GM21367 (cell line): ENCODE measurements at regions not wholly inside any gene's neighbourhood (a gene's known extent, or its start where the extent isn't known, plus 50 kb on each side); places are given as distances from the start of the nearest gene placed in this dataset.

Experiments
- ATAC-seq: cut with Tn5 transposase; IDR thresholded peaks from one replicate; pipeline ENCODE4 v1.9.1; 2021; ENCODE audit not compliant: unreplicated experiment

- no peak for ATAC-seq
Measured at GRCh38 chr15:39454189-39454986, 126.5 kb upstream of the THBS1 start.

- no peak for ATAC-seq
Measured at GRCh38 chr15:39455471-39455991, 125.3 kb upstream of the THBS1 start.

GRCh38 chr15:39456159-39456558 lies 124.7 kb upstream of the THBS1 start:
- no peak for ATAC-seq

- no peak for ATAC-seq
Measured at GRCh38 chr15:39456582-39457330, 124.1 kb upstream of the THBS1 start.

DNA sequence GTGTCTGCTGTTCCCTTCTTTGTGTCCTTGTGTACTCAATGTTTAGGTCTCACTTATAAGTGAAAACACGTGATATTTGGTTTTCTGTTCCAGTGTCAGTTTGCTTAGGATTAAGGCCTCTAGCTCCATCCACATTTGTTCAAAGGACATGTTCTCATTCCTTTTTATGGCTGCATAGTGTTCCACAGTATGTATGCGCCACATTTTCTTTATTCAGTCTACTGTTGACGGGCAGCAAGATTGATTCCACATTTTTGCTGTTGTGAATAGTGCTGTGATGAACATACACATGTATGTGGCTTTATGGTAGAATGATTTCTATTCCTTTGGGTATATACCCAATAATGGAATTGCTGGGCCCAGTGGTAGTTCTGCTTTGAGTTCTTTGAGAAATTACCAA lies 122.7 kb upstream of the THBS1 start:
- ATAC-seq: no peak

GRCh38 chr15:39459548-39459947 lies 121.3 kb upstream of the THBS1 start:
- ATAC-seq: no peak

- ATAC-seq: no peak
Measured at GRCh38 chr15:39460748-39461147, 120.1 kb upstream of the THBS1 start.

- no peak for ATAC-seq
Measured at GRCh38 chr15:39461536-39462130, 119.2 kb upstream of the THBS1 start.

GRCh38 chr15:39462691-39463090 lies 118.2 kb upstream of the THBS1 start:
- no peak for ATAC-seq

DNA sequence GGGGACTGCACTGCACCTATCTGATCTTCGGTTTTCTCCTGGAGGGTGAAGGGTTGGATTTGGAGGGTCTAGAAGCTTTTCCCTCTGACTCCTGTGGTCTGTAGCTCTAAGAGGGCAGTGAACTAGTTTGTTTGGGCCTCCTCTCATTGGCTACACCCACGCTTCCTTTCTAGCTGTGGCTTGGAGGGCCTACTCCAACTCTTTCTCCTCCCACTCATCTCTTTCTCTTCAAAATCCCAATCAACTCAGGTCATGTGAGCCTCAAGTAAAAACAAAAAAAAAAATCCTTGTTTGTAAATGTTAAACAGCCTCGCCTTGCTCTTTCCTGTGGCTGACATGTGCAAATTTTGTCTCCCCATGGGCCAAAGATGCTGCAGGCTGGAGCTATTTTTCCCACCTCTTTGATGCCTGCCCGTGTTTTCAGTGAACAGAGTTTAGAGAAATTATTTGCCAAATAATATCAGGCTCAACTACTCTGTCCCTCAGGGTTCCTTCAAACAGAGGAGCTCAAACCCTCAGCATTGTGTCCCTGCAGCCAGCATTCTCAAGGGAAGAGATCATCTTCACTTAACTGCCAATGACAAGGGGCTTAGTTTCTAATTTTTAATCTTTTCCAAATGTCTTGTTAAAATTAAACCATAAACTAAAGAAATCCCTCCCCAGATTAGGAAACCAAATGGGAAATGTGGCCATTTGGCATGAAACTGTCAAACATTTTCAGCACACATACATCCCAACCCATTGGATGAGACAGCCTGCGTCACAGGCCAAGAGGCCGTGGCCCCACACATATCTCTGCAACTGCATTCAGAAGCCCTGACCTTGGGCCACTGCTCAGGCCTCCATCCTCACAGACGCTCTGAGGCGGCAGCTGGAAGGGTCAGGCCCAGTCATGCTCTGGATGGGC lies 114.8 kb upstream of the THBS1 start:
- no peak for ATAC-seq

DNA sequence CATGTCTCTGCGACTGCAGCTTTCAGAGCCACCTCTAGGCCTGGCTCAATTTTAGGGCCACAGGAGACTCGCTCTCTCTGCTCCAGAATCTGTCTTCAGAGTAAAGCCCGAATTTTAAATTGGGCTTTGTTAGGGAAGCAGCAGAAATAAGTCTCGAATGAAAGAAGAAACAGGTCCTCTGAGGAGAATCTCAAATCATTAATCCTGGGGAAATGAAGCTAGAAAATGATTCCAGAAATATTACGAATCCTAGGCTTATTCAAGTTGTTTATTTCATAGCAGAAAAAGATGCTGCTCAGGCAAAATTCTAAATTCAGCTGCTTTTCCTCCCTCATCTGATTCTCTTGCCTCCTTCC lies 114.2 kb upstream of the THBS1 start:
- ATAC-seq: no peak

DNA sequence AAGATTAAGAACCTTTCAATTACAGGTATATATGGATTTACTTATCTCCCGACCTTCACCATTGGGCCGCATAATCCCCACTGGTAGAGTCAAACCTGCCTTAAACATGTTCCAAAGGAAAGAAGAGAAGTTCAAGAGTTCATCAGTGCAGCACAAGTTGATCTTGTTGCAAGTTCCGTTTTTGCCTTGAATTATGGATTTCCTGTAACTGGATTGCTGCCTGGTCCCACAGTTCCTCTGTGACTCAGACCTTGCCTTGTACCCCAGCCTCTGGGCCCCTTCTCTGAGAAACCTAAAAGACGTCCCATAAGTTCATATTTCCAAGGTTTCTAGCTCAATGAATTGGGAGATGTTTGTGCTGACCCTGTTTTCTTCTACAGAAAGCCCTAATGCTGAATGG lies 112.5 kb upstream of the THBS1 start:
- ATAC-seq: no peak

DNA sequence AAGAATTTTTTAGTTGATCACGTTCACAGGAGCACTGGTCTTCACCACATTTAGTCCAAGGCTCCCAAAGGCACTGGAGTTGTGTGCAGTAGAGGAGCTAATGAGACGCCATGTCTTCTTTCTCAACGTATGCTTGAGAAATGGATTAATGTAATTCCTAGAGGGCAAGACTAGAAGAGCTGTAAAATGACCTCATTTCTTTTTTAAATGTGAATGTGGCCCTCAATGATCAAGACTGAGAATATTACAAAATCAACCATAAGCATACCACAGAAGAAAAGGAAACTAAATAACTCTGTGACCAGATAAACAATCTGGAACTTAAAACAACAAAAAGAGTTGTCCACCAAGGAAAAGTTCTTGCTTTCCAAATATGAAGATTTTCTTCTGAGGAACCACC lies 112.1 kb upstream of the THBS1 start:
- no peak for ATAC-seq

DNA sequence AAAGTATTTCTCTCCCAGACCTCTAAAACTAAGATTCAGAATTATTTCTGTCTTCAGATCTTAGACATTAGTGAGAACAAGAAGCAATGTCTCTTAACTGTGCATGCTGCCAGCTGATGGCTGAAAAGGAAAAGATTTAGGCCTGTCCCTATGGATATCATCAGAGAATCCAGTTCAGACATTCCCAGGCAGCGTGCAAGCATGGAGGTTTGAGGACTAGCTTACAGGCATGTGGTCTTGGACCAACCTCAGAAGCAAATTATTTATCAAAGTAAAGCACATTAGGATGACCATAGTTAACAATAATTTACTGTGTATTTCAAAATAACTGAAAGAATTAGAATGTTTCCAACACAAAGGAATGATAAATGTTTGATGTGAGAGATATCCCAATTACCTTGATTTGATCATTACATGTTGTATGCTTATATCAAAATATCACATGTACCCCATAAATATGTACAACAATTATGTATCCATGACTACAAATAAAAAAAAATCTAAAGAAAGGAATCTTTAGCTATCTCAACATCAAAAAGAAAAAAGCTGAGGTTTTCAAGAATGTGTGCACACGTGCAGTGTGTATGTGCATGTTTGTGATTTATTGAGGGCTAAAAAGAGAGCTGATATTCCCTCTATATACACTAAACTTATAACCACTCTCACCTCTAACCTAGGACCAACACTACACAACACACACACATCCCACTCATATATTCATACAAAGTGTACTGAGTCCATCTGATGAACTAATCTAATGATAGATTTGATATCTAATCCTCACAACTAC lies 108.9 kb upstream of the THBS1 start:
- ATAC-seq: no peak

GRCh38 chr15:39472621-39473297 lies 108.1 kb upstream of the THBS1 start:
- no peak for ATAC-seq

DNA sequence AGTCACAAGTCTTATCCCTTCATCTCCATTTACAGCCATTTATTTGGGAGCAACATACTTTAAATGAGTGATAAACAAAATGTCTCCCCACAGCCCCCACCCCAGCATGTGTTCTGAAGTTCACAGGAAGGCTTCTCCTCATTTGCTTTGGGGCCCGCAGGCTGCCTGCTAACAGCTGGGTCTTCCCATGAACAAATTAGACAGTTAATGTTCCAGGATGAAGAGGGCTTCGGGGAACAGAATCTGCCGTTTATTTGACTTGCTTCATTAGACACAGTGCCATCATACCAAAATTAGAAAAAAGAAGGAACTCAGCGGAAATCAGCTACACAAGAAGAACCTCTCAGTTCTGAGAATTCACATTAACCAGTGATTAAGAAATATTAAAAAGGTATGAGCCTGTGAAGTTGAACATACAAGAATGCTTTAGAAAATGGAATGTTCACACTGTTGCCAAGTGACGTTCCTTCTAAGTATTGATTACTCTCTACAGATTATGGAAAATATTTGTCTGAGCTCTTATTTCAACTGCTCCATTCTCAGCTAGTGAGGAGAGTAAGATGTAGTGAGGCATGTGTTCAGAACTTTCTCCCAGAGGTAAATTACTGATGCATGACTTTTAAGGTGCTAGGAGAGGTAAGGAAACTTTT lies 107.5 kb upstream of the THBS1 start:
- ATAC-seq: no peak

GRCh38 chr15:39474657-39475056 lies 106.2 kb upstream of the THBS1 start:
- no peak for ATAC-seq

- no peak for ATAC-seq
Measured at GRCh38 chr15:39478996-39479395, 101.9 kb upstream of the THBS1 start.

GRCh38 chr15:39479911-39480310 lies 101.0 kb upstream of the THBS1 start:
- ATAC-seq: no peak
